ENCODE measurements at regions not wholly inside any gene's neighbourhood (a gene's known extent, or its start where the extent isn't known, plus 50 kb on each side); places are given as distances from the start of the nearest gene placed in this dataset.

- no peak overlapping the region for H2AFZ ChIP-seq (ENCODE audit: low read depth, low read length)
- peaks cover 48% of the 10 kb centered on the region for H3K4me1 ChIP-seq (ENCODE audit: low read length)
- H3K27ac ChIP-seq (ENCODE audit: low read length), result peak overlapping the region; percentile 36; the same call in 1 of the 2 replicates
- no peaks in the 10 kb centered on the region for H3K36me3 ChIP-seq (replicated peaks; ENCODE audit: low read depth, low read length)
- no peaks in the 10 kb centered on the region for H3K27me3 ChIP-seq (ENCODE audit: low read depth, low read length)
- peak overlapping the region; percentile 60 for H3K4me3 ChIP-seq (ENCODE audit: low read length)
- no peaks in the 10 kb centered on the region for H4K20me1 ChIP-seq (ENCODE audit: insufficient read depth, low read length)
- no peaks in the 10 kb centered on the region for H3K79me2 ChIP-seq (ENCODE audit: low read length)
- TF ChIP-seq EZH2phosphoT487 (IDR thresholded peaks at IDR 0.05; ENCODE audit: low read depth), result no peak
- TF ChIP-seq CTCF (IDR thresholded peaks at IDR 0.05; ENCODE audit: low read depth, low read length), result no peak
- H3K9ac ChIP-seq (ENCODE audit: low read length), result peak overlapping the region; percentile 51
- peak overlapping the region; percentile 73 for H3K4me2 ChIP-seq (ENCODE audit: low read length)
- H3K9me3 ChIP-seq (ENCODE audit: insufficient read depth, low read length), result no peaks in the 10 kb centered on the region
These were observed 77.3 kb downstream of the NFKBIZ start for GRCh38 chr3:101926594-101927105.

- H2AFZ ChIP-seq (ENCODE audit: low read depth, low read length), result no peak overlapping the region
- no peaks in the 10 kb centered on the region for H3K36me3 ChIP-seq (replicated peaks; ENCODE audit: low read depth, low read length)
- no peaks in the 10 kb centered on the region for H3K9me3 ChIP-seq (ENCODE audit: insufficient read depth, low read length)
- no peaks in the 10 kb centered on the region for H4K20me1 ChIP-seq (ENCODE audit: insufficient read depth, low read length)
- no peak overlapping the region for H3K4me3 ChIP-seq (ENCODE audit: low read length)
- no peak for TF ChIP-seq CTCF (IDR thresholded peaks at IDR 0.05; ENCODE audit: low read depth, low read length)
- H3K79me2 ChIP-seq (ENCODE audit: low read length), result no peaks in the 10 kb centered on the region
- H3K4me1 ChIP-seq (ENCODE audit: low read length), result peaks cover 61% of the 10 kb centered on the region
- H3K27me3 ChIP-seq (ENCODE audit: low read depth, low read length), result no peaks in the 10 kb centered on the region
- no peak overlapping the region for H3K9ac ChIP-seq (ENCODE audit: low read length)
- no peak overlapping the region for H3K4me2 ChIP-seq (ENCODE audit: low read length)
- H3K27ac ChIP-seq (ENCODE audit: low read length), result no peak overlapping the region
These were observed 79.6 kb downstream of the NFKBIZ start for GRCh38 chr3:101928890-101929289.

- H3K36me3 ChIP-seq (replicated peaks; ENCODE audit: low read depth, low read length), result no peaks in the 10 kb centered on the region
- TF ChIP-seq EZH2phosphoT487 (IDR thresholded peaks at IDR 0.05; ENCODE audit: low read depth) (no peak), CTCF (IDR thresholded peaks at IDR 0.05; ENCODE audit: low read depth, low read length) (no peak)
These were observed 81.8 kb downstream of the NFKBIZ start for GRCh38 chr3:101931081-101931480.

GRCh38 chr3:101932326-101933068 lies 83.2 kb downstream of the NFKBIZ start:
- peaks cover 64% of the 10 kb centered on the region for H3K4me1 ChIP-seq (ENCODE audit: low read length)
- no peak overlapping the region for H3K4me3 ChIP-seq (ENCODE audit: low read length)
- TF ChIP-seq CTCF (IDR thresholded peaks at IDR 0.05; ENCODE audit: low read depth, low read length) (no peak), EZH2phosphoT487 (IDR thresholded peaks at IDR 0.05; ENCODE audit: low read depth) (no peak)
- H3K79me2 ChIP-seq (ENCODE audit: low read length), result no peaks in the 10 kb centered on the region
- no peaks in the 10 kb centered on the region for H4K20me1 ChIP-seq (ENCODE audit: insufficient read depth, low read length)
- peak overlapping the region; percentile 50 for H2AFZ ChIP-seq (ENCODE audit: low read depth, low read length)
- H3K9ac ChIP-seq (ENCODE audit: low read length), result peak overlapping the region; percentile 74
- H3K36me3 ChIP-seq (replicated peaks; ENCODE audit: low read depth, low read length), result no peaks in the 10 kb centered on the region
- peak overlapping the region; percentile 96 for H3K27ac ChIP-seq (ENCODE audit: low read length)
- H3K27me3 ChIP-seq (ENCODE audit: low read depth, low read length), result no peaks in the 10 kb centered on the region
- peak overlapping the region; percentile 57 for H3K4me2 ChIP-seq (ENCODE audit: low read length)
- no peaks in the 10 kb centered on the region for H3K9me3 ChIP-seq (ENCODE audit: insufficient read depth, low read length)

More at GRCh38 chr3:101931081-101931480, 81.8 kb downstream of the NFKBIZ start:
- H4K20me1 ChIP-seq (ENCODE audit: insufficient read depth, low read length), result no peaks in the 10 kb centered on the region
- H3K27me3 ChIP-seq (ENCODE audit: low read depth, low read length), result no peaks in the 10 kb centered on the region
- H3K9ac ChIP-seq (ENCODE audit: low read length), result no peak overlapping the region
- no peak overlapping the region for H2AFZ ChIP-seq (ENCODE audit: low read depth, low read length)
- H3K9me3 ChIP-seq (ENCODE audit: insufficient read depth, low read length), result no peaks in the 10 kb centered on the region
- H3K79me2 ChIP-seq (ENCODE audit: low read length), result no peaks in the 10 kb centered on the region
- no peak overlapping the region for H3K4me3 ChIP-seq (ENCODE audit: low read length)
- peaks cover 63% of the 10 kb centered on the region for H3K4me1 ChIP-seq (ENCODE audit: low read length)
- H3K27ac ChIP-seq (ENCODE audit: low read length), result no peak overlapping the region
- no peak overlapping the region for H3K4me2 ChIP-seq (ENCODE audit: low read length)
